HCT116 (cell line): ENCODE measurements at regions not wholly inside any gene's neighbourhood (a gene's known extent, or its start where the extent isn't known, plus 50 kb on each side); places are given as distances from the start of the nearest gene placed in this dataset.

Experiments used
- CTCF ChIP-seq, 3 experiments: fragments of 200-600 bp in 1 of 3; sonication (generic) in 1 of 3; IDR thresholded peaks in 2 of 3; conservative IDR thresholded peaks in 1 of 3; 2 replicates each; pipeline ENCODE4 v1.5.1; 2012 to 2017; ENCODE audit warnings: low read depth in 2 of 3, low read length in 2 of 3, antibody characterized with exemption in 1 of 3, borderline replicate concordance in 1 of 3, control low read depth in 1 of 3, mild to moderate bottlenecking in 1 of 3, mixed read lengths in 1 of 3, mixed run types in 1 of 3, moderate library complexity in 1 of 3; ENCODE audit not compliant: insufficient read depth in 1 of 3
- EZH2 ChIP-seq: fragments of 200-600 bp; sonication (generic); IDR thresholded peaks from 2 replicates; pipeline ENCODE4 v1.6.1; 2017; ENCODE audit warnings: antibody characterized with exemption, mixed run types
- POLR2A ChIP-seq: IDR thresholded peaks from 2 replicates; pipeline ENCODE4 v1.7.0; 2011; ENCODE audit warnings: borderline replicate concordance; ENCODE audit not compliant: insufficient read depth, insufficient read length; ENCODE audit errors: extremely low read depth
- SP1 ChIP-seq: IDR thresholded peaks from 2 replicates; pipeline ENCODE4 v1.6.1; 2012; ENCODE audit warnings: low read depth

GRCh38 chr9:105884416-105884815 lies 190.1 kb downstream of the TMEM38B start:
- no peak for TF ChIP-seq CTCF (IDR thresholded peaks at IDR 0.05 in 2 of 3, conservative IDR thresholded peaks at IDR 0.05 in 1 of 3; ENCODE audit: borderline replicate concordance in 1 of 3, insufficient read depth in 1 of 3, low read depth in 2 of 3, low read length in 2 of 3)
- no peak for TF ChIP-seq POLR2A
- TF ChIP-seq EZH2: no peak
- TF ChIP-seq SP1: no peak
